A549 (cell line): ENCODE measurements at regions not wholly inside any gene's neighbourhood (a gene's known extent, or its start where the extent isn't known, plus 50 kb on each side); places are given as distances from the start of the nearest gene placed in this dataset.
"Not testable (repeated sequence)": the region's sequence is repeated elsewhere in the genome, so short reads cannot be mapped to it uniquely, and the experiment has no call there.

Source experiments
- ATAC-seq, 2 experiments: fragments of 200-7000 bp in 1 of 2; fragments of >200 bp in 1 of 2; cut with Nextera tagmentation in 1 of 2; cut with Tn5 transposase in 1 of 2; 3 replicates each; pipeline versions ENCODE4 v1.8.0 to v1.9.1; 2018 to 2020; ENCODE audit warnings: mild to moderate bottlenecking in 1 of 2, moderate library complexity in 1 of 2
- CTCF ChIA-PET: fragments of 300-600 bp; sonication (Branson Sonifier 250); formaldehyde crosslinking; extraction: SDS; loops from one replicate; lab custom pipeline; 2021; ENCODE audit warnings: antibody characterized with exemption, inconsistent platforms; lab: Yijun Ruan, JAX
- POLR2A ChIA-PET: fragments of 350-600 bp; formaldehyde crosslinking; extraction: SDS; loops from one replicate; lab custom pipeline; 2021; ENCODE audit warnings: antibody characterized with exemption, inconsistent platforms; lab: Yijun Ruan, JAX
- DNase-seq, 2 experiments: peaks; one replicate each; pipeline versions ENCODE4 v3.0.0 to v3.0.0-alpha.2; 2011 to 2016; ENCODE audit warnings: low read depth in 1 of 2, low spot score in 1 of 2
- FAIRE-seq: peaks from 2 replicates; lab custom pipeline; 2011; peaks lifted over from hg19 to GRCh38; lab: Jason Lieb, UNC
- H3K27ac ChIP-seq, 2 experiments: fragments of >200 bp; sonication (Bioruptor Twin); formaldehyde crosslinking; 3 replicates each; pipeline ENCODE4 v1.5.1; 2016 to 2017
- H3K4me1 ChIP-seq: fragments of >200 bp; sonication (Bioruptor Twin); formaldehyde crosslinking; 3 replicates; pipeline ENCODE4 v1.6.1; 2016
- H3K4me2 ChIP-seq: fragments of >200 bp; sonication (Bioruptor Twin); formaldehyde crosslinking; 3 replicates; pipeline ENCODE4 v1.6.1; 2016
- H3K4me3 ChIP-seq: fragments of >200 bp; sonication (Bioruptor Twin); formaldehyde crosslinking; 3 replicates; pipeline ENCODE4 v1.5.1; 2016
- H3K9me3 ChIP-seq: fragments of >200 bp; sonication (Bioruptor Twin); formaldehyde crosslinking; 3 replicates; pipeline ENCODE4 v1.6.1; 2016
- BHLHE40 ChIP-seq: IDR thresholded peaks from 2 replicates; pipeline ENCODE4 v1.6.1; 2012; ENCODE audit warnings: low read depth, low read length, inconsistent platforms
- CBX8 ChIP-seq: fragments of 200-600 bp; sonication (generic); IDR thresholded peaks from 2 replicates; pipeline ENCODE4 v1.6.1; 2016
- FOXS1 ChIP-seq: fragments of 250-450 bp; sonication (Bioruptor Pico); IDR thresholded peaks from 2 replicates; pipeline ENCODE4 v1.5.0; 2020; ENCODE audit warnings: mild to moderate bottlenecking, moderate library complexity
- HDAC2 ChIP-seq: fragments of 200-600 bp; sonication (generic); IDR thresholded peaks from 2 replicates; pipeline ENCODE4 v1.6.1; 2016
- HEYL ChIP-seq: fragments of 250-450 bp; sonication (Bioruptor Pico); IDR thresholded peaks from 2 replicates; pipeline ENCODE4 v1.8.0; 2021; ENCODE audit warnings: mild to moderate bottlenecking, moderate library complexity
- HOXB5 ChIP-seq: fragments of 250-450 bp; sonication (Bioruptor Pico); IDR thresholded peaks from 2 replicates; pipeline ENCODE4 v1.5.0; 2020; ENCODE audit warnings: mild to moderate bottlenecking, moderate library complexity
- KDM5A ChIP-seq: fragments of 200-600 bp; sonication (generic); IDR thresholded peaks from 2 replicates; pipeline ENCODE4 v1.6.1; 2016; ENCODE audit warnings: antibody characterized with exemption, mild to moderate bottlenecking
- MAZ ChIP-seq: fragments of 150-350 bp; IDR thresholded peaks from 2 replicates; pipeline ENCODE4 v1.6.1; 2014; ENCODE audit warnings: antibody characterized with exemption, low read depth, low read length, borderline replicate concordance
- NFE2L2 ChIP-seq: fragments of 150-350 bp; conservative IDR thresholded peaks from 2 replicates; pipeline ENCODE4 v1.6.1; 2014; ENCODE audit warnings: low read length
- NPAS2 ChIP-seq: fragments of 250-450 bp; sonication (Bioruptor Pico); IDR thresholded peaks from 2 replicates; pipeline ENCODE4 v1.8.0; 2022; ENCODE audit warnings: mild to moderate bottlenecking, moderate library complexity, borderline replicate concordance
- NR3C1 ChIP-seq: fragments of >200 bp; sonication (Bioruptor Twin); formaldehyde crosslinking; IDR thresholded peaks from 3 replicates; pipeline ENCODE4 v1.6.1; 2017
- POLR2A ChIP-seq: IDR thresholded peaks from 2 replicates; pipeline ENCODE4 v1.6.1; 2012; ENCODE audit warnings: mild to moderate bottlenecking, low read length
- POLR2AphosphoS2 ChIP-seq: conservative IDR thresholded peaks from 2 replicates; pipeline ENCODE4 v1.6.1; 2012; ENCODE audit warnings: low read length, improper control_type of control experiment, inconsistent platforms
- RAD21 ChIP-seq, 2 experiments: fragments of >200 bp in 1 of 2; sonication (Bioruptor Twin) in 1 of 2; formaldehyde crosslinking in 1 of 2; IDR thresholded peaks in 1 of 2; conservative IDR thresholded peaks in 1 of 2; 2 replicates in 1 of 2; 3 replicates in 1 of 2; pipeline ENCODE4 v1.6.1; 2012 to 2018; ENCODE audit warnings: inconsistent platforms in 1 of 2
- RARB ChIP-seq: fragments of 250-450 bp; sonication (Bioruptor Pico); IDR thresholded peaks from 2 replicates; pipeline ENCODE4 v1.8.0; 2021; ENCODE audit warnings: mild to moderate bottlenecking, moderate library complexity
- RFX5 ChIP-seq: fragments of 450-650 bp; IDR thresholded peaks from 2 replicates; pipeline ENCODE4 v1.7.1; 2014; ENCODE audit warnings: antibody characterized with exemption, mild to moderate bottlenecking, moderate library complexity
- TP53 ChIP-seq: fragments of 250-450 bp; sonication (Bioruptor Pico); IDR thresholded peaks from 2 replicates; pipeline ENCODE4 v1.5.0; 2021; ENCODE audit warnings: mild to moderate bottlenecking, moderate library complexity
- WGBS: methylation state at CpG from one replicate; pipeline ENCODE4 v1.1.6; 2017; ENCODE audit errors: missing lambda C conversion rate; 5-methylcytosine and 5-hydroxymethylcytosine counted together
- TF ChIP-seq, protein P1 (sequence below): fragments of 250-450 bp; sonication (Bioruptor Pico); IDR thresholded peaks from 2 replicates; pipeline ENCODE4 v1.5.0; 2020; ENCODE audit warnings: low read depth, mild to moderate bottlenecking, moderate library complexity
- TF ChIP-seq, protein P2 (sequence below): IDR thresholded peaks from 2 replicates; pipeline ENCODE4 v1.6.1; 2012; ENCODE audit warnings: low read depth, borderline replicate concordance

DNA sequence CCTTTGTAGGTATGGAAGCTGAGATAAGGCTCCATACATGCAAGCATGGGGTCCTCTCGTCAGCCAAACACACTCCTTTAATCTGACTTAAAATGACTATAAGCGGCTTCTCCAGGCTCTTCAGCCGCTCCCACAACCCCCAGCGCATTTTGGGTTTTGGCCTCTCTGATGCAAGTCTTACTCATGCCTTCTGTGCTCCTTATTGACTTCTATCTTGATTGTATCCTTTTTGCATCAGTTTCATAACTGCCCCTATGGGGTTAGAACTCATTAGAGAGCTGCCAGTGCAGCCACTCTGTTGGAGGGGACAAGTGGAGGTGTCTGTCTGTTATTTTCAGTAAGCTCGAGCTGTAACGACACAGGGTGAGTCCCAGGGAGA, 70.1 kb upstream of the TAB2 start:
- POLR2A ChIA-PET = no interaction called here
- 88% methylated on average over 6 of the region's 6 CpGs for WGBS
- ATAC-seq (no peak), DNase-seq (no peak), FAIRE-seq (no peak)
- Histone ChIP-seq H3K27ac (no peak overlapping the region), H3K4me1 (peaks cover 10% of the 10 kb centered on the region; the same call in 2 of the 3 replicates), H3K4me3 (no peak overlapping the region), H3K9me3 (no peaks in the 10 kb centered on the region), H3K4me2 (no peak overlapping the region)
- TF ChIP-seq NFE2L2 (no peak), CBX8 (no peak), NR3C1 (no peak), RFX5 (no peak), MAZ (no peak), NPAS2 (CRISPR knock-in tag) (no peak)
- TF ChIP-seq, protein P1, sequence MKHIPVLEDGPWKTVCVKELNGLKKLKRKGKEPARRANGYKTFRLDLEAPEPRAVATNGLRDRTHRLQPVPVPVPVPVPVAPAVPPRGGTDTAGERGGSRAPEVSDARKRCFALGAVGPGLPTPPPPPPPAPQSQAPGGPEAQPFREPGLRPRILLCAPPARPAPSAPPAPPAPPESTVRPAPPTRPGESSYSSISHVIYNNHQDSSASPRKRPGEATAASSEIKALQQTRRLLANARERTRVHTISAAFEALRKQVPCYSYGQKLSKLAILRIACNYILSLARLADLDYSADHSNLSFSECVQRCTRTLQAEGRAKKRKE (CRISPR knock-in tag) = no peak
- CTCF ChIA-PET = no interaction called here

DNA sequence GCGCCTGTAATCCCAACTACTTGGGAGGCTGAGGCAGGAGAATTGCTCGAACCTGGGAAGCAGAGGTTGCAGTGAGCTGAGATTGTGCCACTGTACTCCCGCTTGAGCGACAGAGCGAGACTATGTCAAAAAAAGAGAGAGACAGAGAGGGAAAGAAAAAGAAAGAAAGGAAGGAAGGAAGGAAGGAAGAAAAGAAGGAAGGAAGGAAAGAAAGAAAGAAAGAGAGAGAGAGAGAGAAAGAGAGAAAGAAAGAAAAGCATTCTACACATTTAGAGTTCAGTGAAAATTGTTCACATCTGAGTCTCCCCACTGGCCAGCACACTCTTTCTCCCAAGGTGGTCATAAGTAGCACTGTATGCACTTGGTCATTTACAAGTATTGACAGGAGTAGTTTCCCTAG, 69.2 kb upstream of the TAB2 start:
- POLR2A ChIA-PET, H3K4me3 ChIP-seq, H3K4me1 ChIP-seq, CTCF ChIA-PET, DNase-seq, H3K9me3 ChIP-seq, H3K27ac ChIP-seq, FAIRE-seq, H3K4me2 ChIP-seq: not testable (repeated sequence)
- 98% methylated on average over 5 of the region's 5 CpGs for WGBS
- peak in 1 of 2 experiments; percentile 30; a peak in 1 of 6 replicates for ATAC-seq

DNA sequence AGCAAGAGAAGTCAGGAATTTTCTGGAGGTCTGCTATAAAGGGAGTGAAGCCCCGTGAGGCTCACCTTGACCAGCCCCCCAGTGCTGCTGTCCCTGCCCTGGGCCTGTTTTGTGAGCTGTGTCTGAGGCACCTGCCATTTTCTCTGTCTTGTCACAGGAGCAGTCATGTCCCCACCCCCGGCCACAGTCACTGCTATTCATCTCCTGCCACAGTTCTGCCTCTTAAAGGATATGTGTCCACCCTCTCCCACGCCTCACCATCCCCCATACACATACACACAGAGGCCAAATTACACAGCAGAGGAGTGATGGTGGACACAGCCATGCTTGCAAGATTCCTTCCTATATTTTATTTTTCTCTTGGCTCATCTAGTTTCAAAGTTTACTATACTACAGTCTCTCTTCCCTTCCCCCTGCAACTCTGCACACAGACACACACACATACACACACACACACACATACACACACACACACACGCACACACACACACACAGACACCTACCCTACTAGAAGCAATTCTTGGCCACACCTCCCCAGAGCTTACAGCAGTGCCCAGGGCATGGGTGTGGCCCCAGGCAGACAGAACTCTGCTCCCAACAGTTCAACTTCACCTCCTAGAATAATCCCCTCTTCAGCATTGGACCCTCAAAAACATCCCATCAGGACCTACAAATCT, 68.7 kb upstream of the TAB2 start:
- DNase-seq (peak in 1 of 2 experiments; percentile 12), ATAC-seq (peak; percentile 24 to 40; a peak in 2 of 6 replicates), FAIRE-seq (no peak)
- ChIA-PET POLR2A (no interaction called here), CTCF (no interaction called here)
- no peak overlapping the region for H3K27ac ChIP-seq
- H3K4me1 ChIP-seq = peaks cover 10% of the 10 kb centered on the region; the same call in 2 of the 3 replicates
- 43% methylated on average over 4 of the region's 4 CpGs for WGBS
- no peak overlapping the region for H3K4me3 ChIP-seq
- peak overlapping the region; percentile 28; the same call in 1 of the 3 replicates for H3K4me2 ChIP-seq
- H3K9me3 ChIP-seq = no peaks in the 10 kb centered on the region
- TF ChIP-seq HDAC2 (no peak), FOXS1 (CRISPR knock-in tag) (no peak), KDM5A (no peak), HOXB5 (CRISPR knock-in tag) (no peak), CBX8 (no peak), RARB (CRISPR knock-in tag) (no peak), POLR2AphosphoS2 (no peak), RAD21 (conservative IDR thresholded peaks at IDR 0.05 in 1 of 2, IDR thresholded peaks at IDR 0.05 in 1 of 2) (no peak), HEYL (CRISPR knock-in tag) (no peak)

DNA sequence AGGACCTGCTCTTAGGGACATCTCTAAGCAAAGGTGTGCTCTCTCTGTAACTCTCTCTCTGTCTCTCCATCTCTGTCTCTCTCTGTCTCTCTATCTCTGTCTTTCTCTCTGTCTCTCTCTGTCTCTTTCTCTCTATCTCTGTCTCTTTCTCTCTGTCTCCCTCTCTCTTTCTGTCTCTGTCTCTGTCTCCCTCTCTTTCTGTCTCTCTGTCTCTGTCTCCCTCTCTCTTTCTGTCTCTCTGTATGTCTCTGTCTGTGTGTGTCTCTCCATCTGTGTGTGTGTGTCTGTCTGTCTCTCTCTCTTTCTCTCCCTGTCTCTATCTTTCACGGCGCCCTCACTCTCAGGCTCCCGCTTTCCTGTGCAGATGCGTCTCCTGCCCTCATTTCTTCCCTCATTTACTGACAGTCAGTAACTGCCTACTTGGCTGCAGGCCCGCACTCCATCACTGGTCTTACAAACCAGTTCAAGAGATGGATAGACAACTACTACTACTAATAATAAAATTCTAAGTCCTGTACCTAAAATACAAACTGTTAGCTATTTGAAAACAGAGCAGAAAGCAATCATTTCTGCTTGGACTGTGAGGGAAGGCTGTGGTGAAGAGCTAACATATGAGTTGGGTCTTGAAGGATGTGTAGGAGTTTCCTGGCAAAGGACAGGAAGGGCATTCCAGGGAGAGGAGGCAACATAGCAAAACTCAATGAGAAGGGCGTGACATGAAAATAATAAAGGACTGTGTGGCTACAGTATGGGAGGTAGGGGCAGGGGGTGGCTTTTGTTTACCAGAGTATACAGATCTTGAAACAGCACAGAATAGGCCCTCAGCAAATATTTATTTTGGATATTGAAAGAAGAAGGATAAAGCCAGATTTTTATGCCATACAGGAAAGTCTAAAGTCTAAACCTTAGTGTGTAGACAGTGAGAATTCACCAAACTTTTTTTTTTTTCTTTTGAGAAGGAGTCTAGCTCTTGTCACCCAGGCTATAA, 67.8 kb upstream of the TAB2 start:
- CTCF ChIA-PET = interaction anchor here (1.5 kb wide), 1 partner anchor 17 kb away, joined by 3 read pairs; no protein-coding TSS in a partner anchor

More for the DNA sequence above, 67.8 kb upstream of the TAB2 start:
- H3K9me3 ChIP-seq = no peaks in the 10 kb centered on the region
- H3K4me1 ChIP-seq = peaks cover 10% of the 10 kb centered on the region; the same call in 2 of the 3 replicates
- 79% methylated on average over 6 of the region's 6 CpGs for WGBS
- POLR2A ChIA-PET = no interaction called here
- no peak overlapping the region for H3K4me3 ChIP-seq
- H3K27ac ChIP-seq = no peak overlapping the region
- DNase-seq = peak in 1 of 2 experiments; percentile 11
- ATAC-seq = peak; percentile 19 to 45; a peak in 2 of 6 replicates
- H3K4me2 ChIP-seq = peak overlapping the region; percentile 28; the same call in 1 of the 3 replicates
- TF ChIP-seq BHLHE40 (no peak), NPAS2 (CRISPR knock-in tag) (no peak), TP53 (no peak), POLR2A (no peak)
- TF ChIP-seq, protein P2, sequence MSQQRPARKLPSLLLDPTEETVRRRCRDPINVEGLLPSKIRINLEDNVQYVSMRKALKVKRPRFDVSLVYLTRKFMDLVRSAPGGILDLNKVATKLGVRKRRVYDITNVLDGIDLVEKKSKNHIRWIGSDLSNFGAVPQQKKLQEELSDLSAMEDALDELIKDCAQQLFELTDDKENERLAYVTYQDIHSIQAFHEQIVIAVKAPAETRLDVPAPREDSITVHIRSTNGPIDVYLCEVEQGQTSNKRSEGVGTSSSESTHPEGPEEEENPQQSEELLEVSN = no peak
- no peak for FAIRE-seq
